ENCODE measurements at regions not wholly inside any gene's neighbourhood (a gene's known extent, or its start where the extent isn't known, plus 50 kb on each side); places are given as distances from the start of the nearest gene placed in this dataset.

- TF ChIP-seq ZNF274 (IDR thresholded peaks at IDR 0.05; ENCODE audit: low read depth, low read length) (no peak), SUZ12 (IDR thresholded peaks at IDR 0.05; ENCODE audit: extremely low read depth, insufficient read depth, insufficient read length) (no peak)
Measured at GRCh38 chrX:79482686-79483085, 115.6 kb upstream of the ITM2A start.

Data from NT2/D1 (cell line).